Activated naive CD8-positive, alpha-beta T cell (primary cell): ENCODE measurements at regions not wholly inside any gene's neighbourhood (a gene's known extent, or its start where the extent isn't known, plus 50 kb on each side); places are given as distances from the start of the nearest gene placed in this dataset.

Source experiments
- H3K27ac Mint-ChIP-seq: one replicate; pipeline ENCODE4 v1.8.0; 2021; ENCODE audit warnings: mixed read lengths
- H3K27me3 Mint-ChIP-seq: one replicate; pipeline ENCODE4 v1.8.0; 2021; ENCODE audit warnings: mixed read lengths
- H3K36me3 Mint-ChIP-seq: one replicate; pipeline ENCODE4 v1.8.0; 2021; ENCODE audit warnings: mixed read lengths
- H3K4me1 Mint-ChIP-seq: one replicate; pipeline ENCODE4 v1.8.0; 2021; ENCODE audit warnings: low read depth, mixed read lengths
- H3K4me3 Mint-ChIP-seq: one replicate; pipeline ENCODE4 v1.8.0; 2021; ENCODE audit warnings: mild to moderate bottlenecking, mixed read lengths
- H3K9me3 Mint-ChIP-seq: one replicate; pipeline ENCODE4 v1.8.0; 2021; ENCODE audit warnings: low read depth, mixed read lengths

- H3K27ac Mint-ChIP-seq = no peak overlapping the region
- H3K4me3 Mint-ChIP-seq = no peak overlapping the region
- H3K36me3 Mint-ChIP-seq = no peaks in the 10 kb centered on the region
- peaks cover 2% of the 10 kb centered on the region for H3K27me3 Mint-ChIP-seq
- no peaks in the 10 kb centered on the region for H3K4me1 Mint-ChIP-seq
- peaks cover 3% of the 10 kb centered on the region for H3K9me3 Mint-ChIP-seq
Measured at GRCh38 chr13:107738004-107738403, 477.3 kb downstream of the LIG4 start.

GRCh38 chr13:107736731-107737130 is 478.6 kb downstream of the LIG4 start:
- Mint-ChIP-seq H3K4me3 (no peak overlapping the region), H3K4me1 (no peaks in the 10 kb centered on the region), H3K36me3 (no peaks in the 10 kb centered on the region), H3K27ac (no peak overlapping the region), H3K9me3 (peaks cover 3% of the 10 kb centered on the region), H3K27me3 (peaks cover 2% of the 10 kb centered on the region)

DNA sequence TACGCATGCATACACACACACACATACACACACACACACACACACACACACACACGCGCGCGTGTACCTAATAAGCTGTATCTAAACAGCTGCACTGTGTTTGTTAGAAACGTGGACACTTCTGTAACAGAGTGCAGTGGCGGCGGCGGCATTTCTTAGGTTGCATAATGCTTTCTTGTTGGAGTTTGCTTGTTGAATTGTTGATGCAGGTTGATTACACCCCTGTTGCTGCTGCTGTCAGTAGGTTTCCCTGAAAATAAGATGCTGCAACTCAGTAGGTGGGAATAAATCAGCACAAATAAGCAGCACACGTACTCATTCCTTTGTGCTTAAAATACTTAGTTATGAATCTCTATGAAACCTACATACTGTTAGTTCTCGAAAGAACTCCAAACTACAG is 479.2 kb downstream of the LIG4 start:
- peaks cover 3% of the 10 kb centered on the region for H3K9me3 Mint-ChIP-seq
- H3K4me3 Mint-ChIP-seq = no peak overlapping the region
- no peaks in the 10 kb centered on the region for H3K36me3 Mint-ChIP-seq
- H3K4me1 Mint-ChIP-seq = no peaks in the 10 kb centered on the region
- no peak overlapping the region for H3K27ac Mint-ChIP-seq
- peaks cover 2% of the 10 kb centered on the region for H3K27me3 Mint-ChIP-seq

GRCh38 chr13:107734891-107735625 is 480.3 kb downstream of the LIG4 start:
- no peaks in the 10 kb centered on the region for H3K36me3 Mint-ChIP-seq
- H3K27ac Mint-ChIP-seq = no peak overlapping the region
- no peak overlapping the region for H3K4me3 Mint-ChIP-seq
- H3K9me3 Mint-ChIP-seq = peaks cover 3% of the 10 kb centered on the region
- H3K4me1 Mint-ChIP-seq = no peaks in the 10 kb centered on the region
- H3K27me3 Mint-ChIP-seq = peaks cover 2% of the 10 kb centered on the region

DNA sequence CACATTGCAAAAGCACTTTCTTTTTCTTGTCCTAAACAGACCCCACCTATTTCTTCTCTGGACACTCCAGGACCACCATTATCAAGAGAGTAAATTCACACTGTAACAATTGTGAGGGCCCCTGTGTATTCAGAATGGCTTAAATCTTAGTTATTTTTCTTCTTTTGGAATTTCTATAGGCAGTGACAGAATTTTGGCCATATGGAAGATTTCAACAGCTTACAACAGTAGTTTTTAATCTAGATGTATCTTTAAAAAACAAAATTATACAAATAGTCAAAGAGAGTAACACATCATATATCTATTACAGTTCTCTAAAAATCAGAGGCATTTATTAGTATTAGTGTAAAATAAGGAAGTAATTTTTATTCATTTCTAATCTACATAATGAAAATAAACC is 482.1 kb downstream of the LIG4 start:
- Mint-ChIP-seq H3K4me1 (no peaks in the 10 kb centered on the region), H3K27me3 (peaks cover 1% of the 10 kb centered on the region), H3K9me3 (peaks cover 3% of the 10 kb centered on the region), H3K36me3 (no peaks in the 10 kb centered on the region), H3K4me3 (no peak overlapping the region), H3K27ac (no peak overlapping the region)

- Mint-ChIP-seq H3K27ac (no peak overlapping the region), H3K4me1 (no peaks in the 10 kb centered on the region), H3K36me3 (no peaks in the 10 kb centered on the region), H3K9me3 (peaks cover 7% of the 10 kb centered on the region), H3K4me3 (no peak overlapping the region), H3K27me3 (no peaks in the 10 kb centered on the region)
Measured at GRCh38 chr13:107730813-107731212, 484.5 kb downstream of the LIG4 start.

GRCh38 chr13:107721125-107721869 is 494.0 kb downstream of the LIG4 start:
- Mint-ChIP-seq H3K27me3 (no peaks in the 10 kb centered on the region), H3K36me3 (no peaks in the 10 kb centered on the region), H3K9me3 (peaks cover 14% of the 10 kb centered on the region), H3K4me1 (no peaks in the 10 kb centered on the region), H3K27ac (no peak overlapping the region), H3K4me3 (no peak overlapping the region)

GRCh38 chr13:107716741-107717140 is 498.6 kb downstream of the LIG4 start:
- Mint-ChIP-seq H3K4me1 (no peaks in the 10 kb centered on the region), H3K9me3 (peaks cover 10% of the 10 kb centered on the region), H3K4me3 (no peak overlapping the region)

GRCh38 chr13:107716241-107716640 is 499.1 kb downstream of the LIG4 start:
- H3K27ac Mint-ChIP-seq = no peak overlapping the region
- no peaks in the 10 kb centered on the region for H3K4me1 Mint-ChIP-seq
- H3K36me3 Mint-ChIP-seq = no peaks in the 10 kb centered on the region

More at GRCh38 chr13:107716741-107717140, 498.6 kb downstream of the LIG4 start:
- no peaks in the 10 kb centered on the region for H3K36me3 Mint-ChIP-seq
- no peak overlapping the region for H3K27ac Mint-ChIP-seq
- H3K27me3 Mint-ChIP-seq = no peaks in the 10 kb centered on the region

DNA sequence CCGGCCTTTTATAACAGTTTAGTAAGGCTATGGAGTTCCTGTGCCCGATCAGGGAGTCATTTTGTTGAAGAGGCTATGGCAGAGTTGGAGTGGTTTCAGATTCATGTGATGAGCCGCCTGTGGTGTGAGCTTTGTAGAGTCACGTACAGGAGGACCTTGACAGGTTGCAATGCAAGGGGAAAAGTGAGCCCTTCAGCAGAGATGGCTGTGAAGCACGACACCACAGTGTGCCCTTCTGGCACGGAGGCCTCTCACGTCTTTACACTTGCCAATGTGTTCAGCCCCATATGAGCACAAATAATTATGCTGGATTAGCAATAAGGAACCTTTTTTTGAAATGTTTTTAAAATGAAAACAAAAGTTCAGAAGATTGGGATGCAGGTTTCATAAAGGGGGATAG is 499.8 kb downstream of the LIG4 start:
- Mint-ChIP-seq H3K4me1 (no peaks in the 10 kb centered on the region), H3K27me3 (no peaks in the 10 kb centered on the region), H3K27ac (no peak overlapping the region), H3K9me3 (peaks cover 13% of the 10 kb centered on the region), H3K4me3 (no peak overlapping the region), H3K36me3 (no peaks in the 10 kb centered on the region)

More at GRCh38 chr13:107716241-107716640, 499.1 kb downstream of the LIG4 start:
- Mint-ChIP-seq H3K4me3 (no peak overlapping the region), H3K27me3 (no peaks in the 10 kb centered on the region), H3K9me3 (peaks cover 10% of the 10 kb centered on the region)

- Mint-ChIP-seq H3K27me3 (no peaks in the 10 kb centered on the region), H3K4me1 (no peaks in the 10 kb centered on the region), H3K27ac (no peak overlapping the region), H3K9me3 (peaks cover 13% of the 10 kb centered on the region), H3K4me3 (no peak overlapping the region), H3K36me3 (no peaks in the 10 kb centered on the region)
Measured at GRCh38 chr13:107713314-107713713, 502.0 kb downstream of the LIG4 start.

DNA sequence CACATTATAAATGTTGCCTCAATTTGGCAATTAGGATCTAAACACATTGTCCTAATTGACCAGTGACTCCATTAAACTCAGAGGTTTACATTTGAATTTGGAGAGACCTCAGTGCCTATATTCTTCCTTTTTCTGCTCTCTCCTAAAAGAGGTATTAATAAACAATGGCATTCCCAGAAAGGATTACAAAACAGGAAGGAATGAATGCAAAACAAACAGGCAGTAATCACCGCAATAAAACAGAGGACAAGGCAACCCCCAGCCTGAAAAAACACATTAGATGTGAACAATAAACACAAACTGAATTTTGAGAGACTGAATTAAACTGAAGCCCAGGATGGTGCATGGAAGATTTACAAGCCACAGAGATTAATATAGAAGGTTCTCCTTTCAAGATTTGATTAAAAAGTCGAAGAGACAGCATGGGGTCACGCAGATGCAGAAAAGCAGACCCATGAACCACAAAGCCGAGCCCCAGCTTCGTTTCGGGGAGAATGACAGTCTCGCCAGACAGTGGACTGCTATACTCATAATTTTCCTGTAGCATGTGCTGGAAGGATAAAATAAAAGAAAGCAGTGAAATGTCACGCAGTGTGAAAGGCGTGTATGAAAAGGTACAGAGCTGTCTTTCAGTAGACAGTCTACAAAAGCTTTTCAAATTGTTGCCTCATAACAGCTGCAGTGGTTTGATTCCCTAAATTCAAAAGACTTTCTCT is 503.0 kb downstream of the LIG4 start:
- Mint-ChIP-seq H3K27ac (no peak overlapping the region), H3K9me3 (peaks cover 13% of the 10 kb centered on the region), H3K36me3 (no peaks in the 10 kb centered on the region), H3K27me3 (no peaks in the 10 kb centered on the region), H3K4me1 (no peaks in the 10 kb centered on the region), H3K4me3 (no peak overlapping the region)

DNA sequence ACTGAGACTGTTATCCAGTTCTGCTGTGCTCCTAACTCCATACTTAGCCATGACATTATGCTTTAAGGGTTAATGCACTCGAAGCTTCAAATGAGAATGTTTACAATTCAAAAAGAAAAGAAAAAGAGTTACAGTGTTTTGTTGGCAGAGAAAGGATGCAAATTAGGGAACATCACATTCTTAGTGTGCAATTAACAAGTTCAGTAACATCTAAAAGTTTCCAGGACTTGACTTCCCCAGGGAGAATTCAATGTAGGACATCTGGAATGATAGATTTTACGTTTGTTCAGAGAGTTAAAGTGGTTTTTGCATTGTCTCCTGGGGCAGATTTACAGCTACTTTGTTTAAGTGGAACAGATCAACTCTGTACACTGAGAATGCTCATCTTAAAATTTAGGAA is 525.2 kb downstream of the LIG4 start:
- Mint-ChIP-seq H3K27me3 (no peaks in the 10 kb centered on the region), H3K4me3 (no peak overlapping the region), H3K36me3 (no peaks in the 10 kb centered on the region)

GRCh38 chr13:107685876-107686275 is 529.5 kb downstream of the LIG4 start:
- no peak overlapping the region for H3K27ac Mint-ChIP-seq
- H3K4me1 Mint-ChIP-seq = no peaks in the 10 kb centered on the region
- H3K4me3 Mint-ChIP-seq = no peak overlapping the region
- H3K9me3 Mint-ChIP-seq = peaks cover 6% of the 10 kb centered on the region
- H3K36me3 Mint-ChIP-seq = no peaks in the 10 kb centered on the region
- no peaks in the 10 kb centered on the region for H3K27me3 Mint-ChIP-seq

More for the DNA sequence above, 525.2 kb downstream of the LIG4 start:
- H3K9me3 Mint-ChIP-seq = peaks cover 6% of the 10 kb centered on the region
- no peak overlapping the region for H3K27ac Mint-ChIP-seq
- H3K4me1 Mint-ChIP-seq = no peaks in the 10 kb centered on the region

GRCh38 chr13:107681600-107681999 is 533.7 kb downstream of the LIG4 start:
- H3K4me3 Mint-ChIP-seq = no peak overlapping the region
- no peaks in the 10 kb centered on the region for H3K36me3 Mint-ChIP-seq
- no peaks in the 10 kb centered on the region for H3K27me3 Mint-ChIP-seq
- H3K9me3 Mint-ChIP-seq = no peaks in the 10 kb centered on the region
- H3K4me1 Mint-ChIP-seq = no peaks in the 10 kb centered on the region
- H3K27ac Mint-ChIP-seq = no peak overlapping the region
